ENCODE measurements at regions not wholly inside any gene's neighbourhood (a gene's known extent, or its start where the extent isn't known, plus 50 kb on each side); places are given as distances from the start of the nearest gene placed in this dataset.

DNA sequence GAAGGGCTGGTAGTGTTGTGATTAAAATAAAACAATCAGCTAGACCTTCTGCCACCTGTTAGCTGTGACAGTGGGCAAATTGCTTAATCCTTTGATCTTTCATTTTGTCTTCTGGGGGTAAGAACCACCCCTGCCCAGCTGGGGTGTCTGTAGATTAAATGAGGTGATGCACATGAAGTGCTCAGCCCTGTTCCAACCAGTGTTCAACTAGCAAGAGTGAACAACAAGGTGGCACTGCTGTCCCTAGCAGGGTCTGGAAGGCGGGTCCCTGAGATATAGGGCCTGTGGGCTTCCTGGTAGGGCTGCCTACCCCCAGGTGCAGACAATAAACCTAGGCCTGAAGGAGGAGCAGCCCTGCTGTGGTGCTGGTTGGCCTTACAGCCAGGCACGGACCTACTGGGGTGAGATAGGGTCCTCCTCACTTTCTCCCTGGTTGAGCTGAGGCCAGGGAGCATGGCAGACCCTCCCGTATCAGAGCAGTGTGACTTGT is 60.6 kb downstream of the ARL6IP4 start:
- no TSS peak for BruUV-seq (replicated peaks)
- Mint-ChIP-seq H3K36me3 (ENCODE audit: insufficient read depth, unreplicated experiment) (no peaks in the 10 kb centered on the region), H3K9me3 (ENCODE audit: unreplicated experiment) (no peaks in the 10 kb centered on the region), H3K27ac (ENCODE audit: unreplicated experiment) (no peak overlapping the region), H3K4me1 (ENCODE audit: low read depth, unreplicated experiment) (no peaks in the 10 kb centered on the region), H3K4me3 (ENCODE audit: unreplicated experiment) (no peak overlapping the region), H3K27me3 (ENCODE audit: insufficient read depth, unreplicated experiment) (no peaks in the 10 kb centered on the region)
- intact Hi-C loops (cut with micrococcal nuclease; ENCODE audit: unreplicated experiment), result no loop called here
- Histone ChIP-seq H3K27me3 (replicated peaks; ENCODE audit: control insufficient read depth, insufficient read depth, low read length) (no peaks in the 10 kb centered on the region), H3K36me3 (ENCODE audit: control insufficient read depth, insufficient read depth, low read length) (no peaks in the 10 kb centered on the region), H3K4me3 (ENCODE audit: low read depth, low read length) (no peak overlapping the region), H3K9me3 (no peaks in the 10 kb centered on the region), H3K4me1 (no peaks in the 10 kb centered on the region)
- DNase-seq, result no peak
- POLR2A ChIA-PET, result interaction anchor here (0.6 kb wide), 1 partner anchor 110 kb away, joined by 3 read pairs; the partner anchor contains the start of gene PITPNM2
- TF ChIP-seq, protein P1, sequence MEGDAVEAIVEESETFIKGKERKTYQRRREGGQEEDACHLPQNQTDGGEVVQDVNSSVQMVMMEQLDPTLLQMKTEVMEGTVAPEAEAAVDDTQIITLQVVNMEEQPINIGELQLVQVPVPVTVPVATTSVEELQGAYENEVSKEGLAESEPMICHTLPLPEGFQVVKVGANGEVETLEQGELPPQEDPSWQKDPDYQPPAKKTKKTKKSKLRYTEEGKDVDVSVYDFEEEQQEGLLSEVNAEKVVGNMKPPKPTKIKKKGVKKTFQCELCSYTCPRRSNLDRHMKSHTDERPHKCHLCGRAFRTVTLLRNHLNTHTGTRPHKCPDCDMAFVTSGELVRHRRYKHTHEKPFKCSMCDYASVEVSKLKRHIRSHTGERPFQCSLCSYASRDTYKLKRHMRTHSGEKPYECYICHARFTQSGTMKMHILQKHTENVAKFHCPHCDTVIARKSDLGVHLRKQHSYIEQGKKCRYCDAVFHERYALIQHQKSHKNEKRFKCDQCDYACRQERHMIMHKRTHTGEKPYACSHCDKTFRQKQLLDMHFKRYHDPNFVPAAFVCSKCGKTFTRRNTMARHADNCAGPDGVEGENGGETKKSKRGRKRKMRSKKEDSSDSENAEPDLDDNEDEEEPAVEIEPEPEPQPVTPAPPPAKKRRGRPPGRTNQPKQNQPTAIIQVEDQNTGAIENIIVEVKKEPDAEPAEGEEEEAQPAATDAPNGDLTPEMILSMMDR (IDR thresholded peaks at IDR 0.05; ENCODE audit: insufficient read depth in 1 of 2, low read depth in 1 of 2, low read length in 1 of 2, severe bottlenecking in 1 of 2, unreplicated experiment in 1 of 2), result no peak
- CTCF ChIA-PET, result no interaction called here

DNA sequence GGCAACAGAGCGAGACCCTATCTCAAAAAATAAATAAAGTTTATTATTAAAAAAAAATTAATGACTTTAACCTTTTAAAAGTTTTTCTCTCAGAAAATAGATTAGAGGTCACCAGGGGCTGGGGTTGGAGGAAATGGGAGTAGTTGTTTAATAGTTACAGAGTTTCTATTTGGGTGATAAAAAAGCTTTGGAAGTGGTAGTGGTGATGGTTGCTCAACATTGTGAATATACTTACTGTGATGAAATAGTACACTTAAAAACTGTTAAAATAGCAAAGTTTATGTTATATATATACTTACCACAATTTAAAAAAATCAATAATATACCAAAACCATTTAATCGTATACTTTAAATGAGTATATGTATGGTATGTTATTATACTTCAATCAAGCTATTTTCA is 59.6 kb downstream of the ARL6IP4 start:
- POLR2A ChIA-PET, result no interaction called here
- no peaks in the 10 kb centered on the region for H3K27me3 Mint-ChIP-seq (ENCODE audit: insufficient read depth, unreplicated experiment)
- no peak overlapping the region for H3K4me3 ChIP-seq (ENCODE audit: low read depth, low read length)

DNA sequence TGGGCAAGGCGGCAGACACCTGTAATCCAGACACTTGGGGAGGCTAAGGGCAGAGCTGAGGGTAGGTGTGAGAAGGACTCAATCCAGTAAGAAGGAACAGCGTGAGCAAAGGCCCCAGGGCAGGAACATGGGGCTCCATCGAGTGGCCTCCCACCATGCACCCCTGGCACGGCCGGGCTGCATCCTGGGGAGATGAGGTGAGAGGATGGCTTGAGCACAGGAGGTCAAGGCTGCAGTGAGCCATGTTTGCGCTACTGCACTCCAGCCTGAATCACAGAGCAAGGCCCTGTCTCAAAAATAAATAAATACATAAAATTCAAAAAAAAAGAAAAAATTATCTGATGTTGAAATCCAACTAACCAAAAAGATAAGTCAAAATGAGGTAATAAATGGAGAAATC is 58.5 kb downstream of the ARL6IP4 start:
- TF ChIP-seq, protein P1 (IDR thresholded peaks at IDR 0.05; ENCODE audit: insufficient read depth in 1 of 2, low read depth in 1 of 2, low read length in 1 of 2, severe bottlenecking in 1 of 2, unreplicated experiment in 1 of 2), result no peak
- Mint-ChIP-seq H3K36me3 (ENCODE audit: insufficient read depth, unreplicated experiment) (no peaks in the 10 kb centered on the region), H3K27me3 (ENCODE audit: insufficient read depth, unreplicated experiment) (no peaks in the 10 kb centered on the region), H3K9me3 (ENCODE audit: unreplicated experiment) (no peaks in the 10 kb centered on the region), H3K27ac (ENCODE audit: unreplicated experiment) (no peak overlapping the region), H3K4me3 (ENCODE audit: unreplicated experiment) (no peak overlapping the region), H3K4me1 (ENCODE audit: low read depth, unreplicated experiment) (no peaks in the 10 kb centered on the region)
- CTCF ChIA-PET, result interaction anchor here (0.5 kb wide), 1 partner anchor 470 kb away, joined by 3 read pairs; no protein-coding TSS in a partner anchor
- no peaks in the 10 kb centered on the region for H3K36me3 ChIP-seq (ENCODE audit: control insufficient read depth, insufficient read depth, low read length)
- intact Hi-C loops (cut with micrococcal nuclease; ENCODE audit: unreplicated experiment), result no loop called here
- no peak overlapping the region for H3K4me3 ChIP-seq (ENCODE audit: low read depth, low read length)
- POLR2A ChIA-PET, result no interaction called here
- no peak for DNase-seq
- no peaks in the 10 kb centered on the region for H3K9me3 ChIP-seq
- no peaks in the 10 kb centered on the region for H3K27me3 ChIP-seq (replicated peaks; ENCODE audit: control insufficient read depth, insufficient read depth, low read length)
- BruUV-seq (replicated peaks), result no TSS peak
- no peaks in the 10 kb centered on the region for H3K4me1 ChIP-seq

More for the DNA sequence above, 59.6 kb downstream of the ARL6IP4 start:
- Histone ChIP-seq H3K36me3 (ENCODE audit: control insufficient read depth, insufficient read depth, low read length) (no peaks in the 10 kb centered on the region), H3K9me3 (no peaks in the 10 kb centered on the region), H3K27me3 (replicated peaks; ENCODE audit: control insufficient read depth, insufficient read depth, low read length) (no peaks in the 10 kb centered on the region), H3K4me1 (no peaks in the 10 kb centered on the region)
- no TSS peak for BruUV-seq (replicated peaks)
- Mint-ChIP-seq H3K36me3 (ENCODE audit: insufficient read depth, unreplicated experiment) (no peaks in the 10 kb centered on the region), H3K27ac (ENCODE audit: unreplicated experiment) (no peak overlapping the region), H3K4me3 (ENCODE audit: unreplicated experiment) (no peak overlapping the region), H3K4me1 (ENCODE audit: low read depth, unreplicated experiment) (no peaks in the 10 kb centered on the region), H3K9me3 (ENCODE audit: unreplicated experiment) (no peaks in the 10 kb centered on the region)
- CTCF ChIA-PET, result no interaction called here
- no peak for DNase-seq
- TF ChIP-seq, protein P1 (IDR thresholded peaks at IDR 0.05; ENCODE audit: insufficient read depth in 1 of 2, low read depth in 1 of 2, low read length in 1 of 2, severe bottlenecking in 1 of 2, unreplicated experiment in 1 of 2), result no peak
- intact Hi-C loops (cut with micrococcal nuclease; ENCODE audit: unreplicated experiment), result no loop called here

All from Caco-2 (cell line).